Right cardiac atrium (tissue), 5 donors: ENCODE measurements at regions not wholly inside any gene's neighbourhood (a gene's known extent, or its start where the extent isn't known, plus 50 kb on each side); places are given as distances from the start of the nearest gene placed in this dataset.
"Not testable (repeated sequence)": the region's sequence is repeated elsewhere in the genome, so short reads cannot be mapped to it uniquely, and the experiment has no call there.

Source experiments
- ATAC-seq, 2 donors: fragments of 200-7000 bp; cut with Tn5 transposase; one replicate each; pipeline versions ENCODE4 v1.8.0 to v1.9.1; 2020; ENCODE audit warnings: moderate library complexity in 2 of 2, mild to moderate bottlenecking in 1 of 2
- DNase-seq, 3 donors: peaks; one replicate each; pipeline ENCODE4 v3.0.0-alpha.2; 2020
- H3K27ac ChIP-seq: one replicate; pipeline ENCODE4 v1.5.1; 2013; ENCODE audit warnings: mild to moderate bottlenecking, low read length, control low read depth, moderate library complexity
- H3K27me3 ChIP-seq: one replicate; pipeline ENCODE4 v1.6.1; 2013; ENCODE audit not compliant: control insufficient read depth, insufficient read depth
- H3K4me1 ChIP-seq: one replicate; pipeline ENCODE4 v1.6.1; 2013; ENCODE audit warnings: low read length; ENCODE audit not compliant: control insufficient read depth, insufficient read depth
- H3K4me3 ChIP-seq: one replicate; pipeline ENCODE4 v1.5.1; 2013; ENCODE audit warnings: low read length, control low read depth
- H3K9me3 ChIP-seq: one replicate; pipeline ENCODE4 v1.6.1; 2013; ENCODE audit warnings: low read length; ENCODE audit not compliant: control insufficient read depth
- WGBS: extraction: QIAGEN DNeasy Blood & Tissue Kit; methylation state at CpG from one replicate; pipeline ENCODE4 v1.1.7; 2013; 5-methylcytosine and 5-hydroxymethylcytosine counted together
- intact Hi-C, 4 donors: fragments of 100-400 bp; cut with DNase I; formaldehyde crosslinking; loops; one replicate each; pipeline versions ENCODE4 v1.11.0 to v1.14.0; 2022 to 2023
- donor health status: healthy with polysubstance abuse.
- donor health status: DM: no; HTN: yes; CAD: no.
- donor health status: DM: no; HTN: no; CAD: no.
- donor health status: DM: no; HTN: yes; CAD: no; lungs with severe emphysema.
- donor health status: DM: yes; HTN: yes; CAD: no.

DNA sequence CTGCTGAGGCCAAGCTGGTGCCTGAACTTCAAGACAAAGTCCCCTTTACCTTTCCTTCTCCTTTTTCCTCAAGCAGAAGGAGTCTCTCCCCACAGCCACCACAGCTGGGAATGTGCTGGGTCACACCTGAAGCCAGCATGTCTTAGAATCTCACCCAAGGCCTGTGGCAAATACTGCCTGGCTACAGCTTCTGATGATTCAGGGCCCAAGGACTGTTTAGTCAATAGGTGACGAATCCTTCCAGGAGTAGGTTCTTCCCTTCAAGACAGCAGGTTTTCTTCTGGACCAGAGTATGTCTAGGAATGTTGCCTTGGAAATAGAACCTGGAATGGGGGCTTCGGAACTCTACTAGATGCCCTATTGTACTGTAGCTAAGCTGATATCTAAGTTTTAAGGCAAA is 374.6 kb downstream of the KIF20B start:
- ATAC-seq (no peak), DNase-seq (no peak)
- 93% methylated on average over 2 of the region's 2 CpGs for WGBS
- no peaks in the 10 kb centered on the region for H3K27me3 ChIP-seq
- H3K9me3 ChIP-seq, result no peaks in the 10 kb centered on the region
- H3K27ac ChIP-seq, result no peak overlapping the region
- no peaks in the 10 kb centered on the region for H3K4me1 ChIP-seq
- H3K4me3 ChIP-seq, result no peak overlapping the region
- intact Hi-C loops, result no loop called here

DNA sequence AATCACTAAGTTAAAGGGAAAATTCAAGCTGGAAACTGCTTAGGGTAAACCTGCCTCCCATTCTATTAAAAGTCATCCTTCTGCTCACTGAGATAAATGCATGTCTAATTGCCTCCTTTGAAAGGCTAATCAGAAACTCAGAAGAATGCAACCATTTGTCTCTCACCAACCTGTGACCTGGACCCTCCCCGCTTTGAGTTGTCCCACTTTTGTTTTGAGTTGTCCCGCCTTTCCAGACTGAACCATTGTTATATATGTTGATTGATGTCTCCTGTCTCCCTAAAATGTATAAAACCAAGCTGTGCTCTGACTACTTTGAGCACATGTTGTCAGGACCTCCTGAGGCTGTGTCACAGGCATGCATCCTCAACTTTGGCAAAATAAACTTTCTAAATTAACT is 378.4 kb downstream of the KIF20B start:
- Histone ChIP-seq H3K27ac (no peak overlapping the region), H3K27me3 (no peaks in the 10 kb centered on the region), H3K4me3 (no peak overlapping the region), H3K4me1 (no peaks in the 10 kb centered on the region), H3K9me3 (no peaks in the 10 kb centered on the region)
- intact Hi-C loops, result no loop called here
- WGBS, result 81% methylated on average over 2 of the region's 2 CpGs
- ATAC-seq (no peak), DNase-seq (no peak)

DNA sequence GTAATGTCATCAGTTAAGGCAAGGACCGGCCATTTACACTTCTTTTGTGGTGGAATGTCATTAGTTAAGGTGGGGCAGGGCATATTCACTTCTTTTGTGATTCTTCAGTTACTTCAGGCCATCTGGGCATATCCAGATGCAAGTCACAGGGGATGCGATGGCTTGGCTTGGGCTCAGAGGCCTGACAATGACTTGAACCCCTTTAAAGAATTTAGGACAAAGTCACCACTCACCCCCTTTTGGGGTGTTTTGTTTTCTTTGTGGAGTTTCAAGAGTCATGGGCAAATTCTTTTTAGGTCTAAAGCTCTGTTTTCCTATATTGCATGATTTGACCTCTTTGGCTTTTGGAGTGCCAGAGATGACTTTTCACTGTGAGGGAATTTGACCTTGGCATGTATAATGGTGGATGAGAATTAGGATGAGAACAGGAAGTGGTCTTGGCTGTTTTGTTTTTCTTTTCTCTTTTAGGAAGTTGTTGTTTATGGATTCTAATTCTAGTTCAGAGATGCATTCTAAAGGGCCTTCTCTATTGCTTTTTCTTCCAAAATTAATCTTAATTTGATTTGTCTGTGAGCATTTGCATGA is 385.3 kb downstream of the KIF20B start:
- H3K4me1 ChIP-seq, H3K4me3 ChIP-seq, H3K27ac ChIP-seq, DNase-seq, ATAC-seq, intact Hi-C loops, H3K27me3 ChIP-seq, H3K9me3 ChIP-seq: not testable (repeated sequence)
- 95% methylated on average over 1 of the region's 2 CpGs for WGBS

DNA sequence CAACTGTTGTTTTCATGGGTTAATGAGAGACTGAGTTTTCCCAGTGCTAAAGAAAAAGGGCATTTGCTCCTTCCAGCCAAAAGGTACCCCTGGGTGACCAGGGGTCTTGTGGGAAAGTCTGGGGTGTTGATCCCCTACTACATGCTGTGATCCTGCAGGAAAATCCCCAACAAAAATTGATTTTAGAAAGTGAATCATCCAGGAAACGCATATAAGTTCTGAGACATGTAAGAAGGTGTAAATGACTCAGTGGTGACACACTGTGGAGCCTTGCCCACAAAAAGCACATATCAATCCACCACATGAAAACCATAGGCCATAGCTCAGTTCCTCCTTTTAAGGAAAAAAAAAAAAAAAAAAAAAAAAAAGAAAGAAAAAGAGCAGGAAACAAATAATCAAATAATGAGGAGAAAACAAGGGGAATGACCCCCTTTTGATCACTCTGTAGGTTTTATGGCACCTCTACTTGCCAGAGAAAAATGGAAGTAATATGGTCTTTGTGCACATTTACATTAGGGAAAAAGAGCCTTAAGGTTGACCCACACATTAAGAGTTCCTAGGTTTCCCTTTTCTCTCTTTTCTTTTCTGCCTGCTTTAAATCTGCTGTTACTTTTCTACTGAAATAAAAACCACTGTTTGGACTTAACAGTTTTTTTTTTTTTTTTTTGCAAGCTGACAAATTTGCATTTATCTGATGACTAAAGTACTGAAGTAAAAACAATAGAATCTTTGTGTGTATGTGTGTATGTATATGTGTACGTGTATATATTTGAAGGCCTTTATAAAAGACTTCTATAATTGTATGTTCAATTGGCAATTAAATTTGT is 386.0 kb downstream of the KIF20B start:
- no peaks in the 10 kb centered on the region for H3K27me3 ChIP-seq
- DNase-seq (no peak), ATAC-seq (no peak)
- intact Hi-C loops, result no loop called here
- no peaks in the 10 kb centered on the region for H3K9me3 ChIP-seq
- 63% methylated on average over 2 of the region's 2 CpGs for WGBS
- H3K27ac ChIP-seq, result no peak overlapping the region
- no peak overlapping the region for H3K4me3 ChIP-seq
- H3K4me1 ChIP-seq, result peaks cover 2% of the 10 kb centered on the region

DNA sequence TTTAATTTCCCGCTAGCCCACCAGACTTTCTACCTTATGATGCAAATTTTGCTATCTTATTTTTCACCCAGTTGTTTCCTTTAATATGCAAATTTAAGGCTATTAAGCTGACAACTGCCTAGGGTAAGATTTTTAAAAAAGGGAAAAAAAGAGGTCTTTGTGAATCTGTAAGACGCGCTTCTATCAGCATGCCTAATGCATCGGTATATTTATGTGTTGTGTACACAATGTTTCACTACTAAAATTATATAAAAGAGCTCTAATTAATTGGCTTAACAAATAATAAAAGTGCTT is 386.6 kb downstream of the KIF20B start:
- H3K9me3 ChIP-seq, result no peaks in the 10 kb centered on the region
- intact Hi-C loops, result no loop called here
- H3K4me1 ChIP-seq, result peaks cover 2% of the 10 kb centered on the region
- H3K27me3 ChIP-seq, result no peaks in the 10 kb centered on the region
- 90% methylated on average over 4 of the region's 4 CpGs for WGBS
- DNase-seq (no peak), ATAC-seq (no peak)
- no peak overlapping the region for H3K4me3 ChIP-seq
- H3K27ac ChIP-seq, result no peak overlapping the region

DNA sequence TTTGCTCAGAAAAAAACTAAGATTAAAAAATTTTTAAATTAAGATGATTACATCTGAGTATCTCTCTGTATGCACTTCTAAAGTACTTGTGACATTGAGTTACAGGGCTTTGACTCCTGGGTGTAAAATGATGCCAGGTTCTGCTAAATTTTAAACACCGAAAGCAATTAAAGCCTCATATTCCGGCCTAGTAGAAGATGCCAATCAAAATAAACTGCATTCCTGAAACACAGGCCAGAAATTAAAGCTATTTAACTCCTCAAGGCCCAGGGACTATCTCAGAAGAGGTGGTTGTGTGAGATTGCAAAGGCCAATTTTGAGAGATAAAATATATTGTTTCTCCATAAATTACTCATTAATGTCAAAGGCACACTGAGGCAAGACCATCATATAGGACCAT is 388.3 kb downstream of the KIF20B start:
- ATAC-seq, result no peak
- 23% methylated on average over 2 of the region's 2 CpGs for WGBS
- Histone ChIP-seq H3K9me3 (no peaks in the 10 kb centered on the region), H3K4me1 (peaks cover 2% of the 10 kb centered on the region), H3K27me3 (no peaks in the 10 kb centered on the region), H3K27ac (no peak overlapping the region), H3K4me3 (no peak overlapping the region)
- no peak for DNase-seq
- intact Hi-C loops, result no loop called here

DNA sequence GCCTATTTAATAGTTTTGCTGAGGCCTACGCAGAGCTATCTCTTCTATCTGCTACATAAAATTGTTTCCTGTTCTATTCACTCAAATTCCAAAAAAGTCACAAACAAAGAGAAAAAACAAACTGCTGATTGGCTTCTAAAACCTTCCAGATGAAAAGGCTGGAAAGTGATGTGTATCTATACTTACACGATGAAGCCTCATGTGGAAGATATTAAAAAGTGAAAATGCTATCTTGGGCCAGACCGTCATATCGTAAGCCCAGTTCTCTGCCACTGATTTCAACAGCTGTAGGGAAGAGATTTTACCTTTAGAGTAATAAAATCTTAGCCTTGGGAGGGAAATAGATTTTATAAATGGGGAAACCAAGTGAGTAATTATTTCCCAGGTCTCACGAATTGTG is 394.8 kb downstream of the KIF20B start:
- H3K27me3 ChIP-seq, result no peaks in the 10 kb centered on the region
- DNase-seq (no peak), ATAC-seq (no peak)
- 86% methylated on average over 5 of the region's 5 CpGs for WGBS
- H3K4me3 ChIP-seq, result no peak overlapping the region
- H3K4me1 ChIP-seq, result no peaks in the 10 kb centered on the region
- H3K27ac ChIP-seq, result no peak overlapping the region
- H3K9me3 ChIP-seq, result no peaks in the 10 kb centered on the region
- intact Hi-C loops, result no loop called here

DNA sequence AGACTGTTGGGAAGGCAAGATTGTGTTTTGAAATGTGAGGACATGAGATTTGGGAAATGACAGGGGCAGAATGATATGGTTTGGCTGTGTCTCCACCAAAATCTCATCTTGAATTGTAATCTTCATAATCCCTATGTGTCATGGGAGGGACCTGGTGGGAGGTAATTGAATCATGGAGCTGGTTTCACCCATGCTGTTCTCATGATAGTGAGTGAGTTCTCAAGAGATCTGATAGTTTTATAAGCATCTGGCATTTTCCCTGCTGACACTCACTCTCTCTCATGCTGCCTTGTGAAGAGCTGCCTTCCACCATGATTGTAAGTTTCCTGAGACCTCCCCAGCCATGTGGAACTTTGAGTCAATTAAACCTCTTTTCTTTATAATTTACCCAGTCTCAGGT is 406.2 kb downstream of the KIF20B start:
- intact Hi-C loops, ATAC-seq, H3K27ac ChIP-seq, H3K4me3 ChIP-seq, H3K4me1 ChIP-seq, H3K9me3 ChIP-seq, H3K27me3 ChIP-seq, DNase-seq: not testable (repeated sequence)

DNA sequence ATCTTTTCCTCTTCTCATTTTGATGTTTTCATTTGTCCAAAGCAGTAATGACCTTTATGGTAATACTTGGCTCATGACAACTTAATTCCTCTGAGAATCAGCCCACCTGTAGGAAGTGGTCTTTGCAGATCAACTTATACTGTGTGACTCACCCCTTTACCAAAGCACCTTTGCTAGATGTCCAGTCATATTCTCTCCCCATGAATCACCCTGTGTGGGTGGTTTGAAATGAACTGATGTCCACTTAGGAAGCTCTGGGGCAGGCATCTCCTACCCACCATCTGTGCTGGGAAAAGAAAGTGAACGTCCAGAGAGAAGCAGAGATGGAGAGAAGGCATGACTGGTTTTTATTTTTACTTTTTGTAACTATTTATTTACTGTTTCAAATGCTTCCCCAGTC is 410.3 kb downstream of the KIF20B start:
- Histone ChIP-seq H3K4me3 (no peak overlapping the region), H3K27me3 (no peaks in the 10 kb centered on the region), H3K27ac (no peak overlapping the region), H3K4me1 (no peaks in the 10 kb centered on the region), H3K9me3 (no peaks in the 10 kb centered on the region)
- 48% methylated on average over 1 of the region's 1 CpG for WGBS
- ATAC-seq, result no peak
- DNase-seq, result no peak
- intact Hi-C loops, result no loop called here

DNA sequence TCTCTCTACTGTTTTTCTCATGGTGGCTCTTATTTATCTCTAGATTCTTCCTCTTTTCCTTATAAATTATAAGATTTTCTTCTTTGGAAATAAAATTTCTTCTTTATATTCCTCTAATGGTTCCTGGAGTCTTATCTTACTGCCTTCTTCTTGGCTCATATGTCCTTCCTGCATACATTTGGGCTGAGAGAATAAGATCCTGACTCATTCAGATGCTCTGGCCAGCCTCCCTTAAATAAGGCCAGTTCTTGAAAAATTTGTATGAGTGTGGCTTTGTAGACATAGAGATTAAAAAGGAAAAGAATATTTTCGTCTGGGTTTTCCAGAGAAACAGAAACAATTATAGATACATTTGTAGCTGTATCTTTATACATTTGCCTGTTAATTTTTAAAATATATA is 411.3 kb downstream of the KIF20B start:
- no peak for ATAC-seq

DNA sequence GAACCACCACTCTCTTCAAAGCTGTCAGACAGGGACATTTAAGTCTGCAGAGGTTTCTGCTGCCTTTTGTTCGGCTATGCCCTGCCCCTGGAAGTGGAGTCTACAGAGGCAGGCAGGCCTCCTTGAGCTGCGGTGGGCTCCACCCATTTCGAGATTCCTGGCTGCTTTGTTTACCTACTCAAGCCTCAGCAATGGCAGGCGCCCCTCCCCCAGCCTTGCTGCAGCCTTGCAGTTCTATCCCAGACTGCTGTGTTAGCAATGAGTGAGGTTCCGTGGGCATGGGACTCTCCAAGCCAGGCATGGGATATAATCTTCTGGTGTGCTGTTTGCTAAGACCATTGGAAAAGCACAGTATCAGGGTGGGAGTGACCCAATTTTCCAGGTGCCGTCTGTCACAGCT is 417.2 kb downstream of the KIF20B start:
- ATAC-seq, H3K4me3 ChIP-seq, H3K9me3 ChIP-seq, H3K27me3 ChIP-seq, intact Hi-C loops, H3K27ac ChIP-seq, H3K4me1 ChIP-seq, DNase-seq: not testable (repeated sequence)
- 89% methylated on average over 6 of the region's 6 CpGs for WGBS

More for the DNA sequence above, 411.3 kb downstream of the KIF20B start:
- WGBS, result 47% methylated on average over 1 of the region's 1 CpG
- no peak for DNase-seq
- Histone ChIP-seq H3K4me1 (no peaks in the 10 kb centered on the region), H3K4me3 (no peak overlapping the region), H3K9me3 (no peaks in the 10 kb centered on the region), H3K27me3 (no peaks in the 10 kb centered on the region), H3K27ac (no peak overlapping the region)
- intact Hi-C loops, result no loop called here
